HS-5 (cell line): ENCODE measurements at regions not wholly inside any gene's neighbourhood (a gene's known extent, or its start where the extent isn't known, plus 50 kb on each side); places are given as distances from the start of the nearest gene placed in this dataset.
"Not testable (repeated sequence)": the region's sequence is repeated elsewhere in the genome, so short reads cannot be mapped to it uniquely, and the experiment has no call there.

Source experiments
- DNase-seq: peaks from one replicate; pipeline ENCODE4 v3.0.0-alpha.2; 2012; ENCODE audit warnings: low read depth

DNA sequence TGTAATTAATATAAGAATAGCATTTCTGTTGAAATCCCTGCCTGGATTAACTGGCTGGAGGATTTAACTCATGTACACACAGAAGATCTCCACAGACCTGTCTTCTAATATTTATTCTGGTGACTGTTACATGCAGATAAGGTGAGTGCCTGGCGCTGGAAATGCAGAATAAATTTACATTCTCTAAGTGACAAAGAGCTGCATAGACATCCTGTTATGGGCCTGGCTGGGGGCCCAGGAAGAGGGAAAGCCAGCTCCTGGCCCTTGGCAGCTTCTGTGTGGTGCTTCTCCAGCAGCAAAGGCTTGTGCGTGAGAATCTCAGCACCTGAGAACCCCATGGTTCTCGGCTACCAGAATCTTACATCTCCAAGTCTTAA lies 446.6 kb downstream of the PTPRU start:
- no peak for DNase-seq

DNA sequence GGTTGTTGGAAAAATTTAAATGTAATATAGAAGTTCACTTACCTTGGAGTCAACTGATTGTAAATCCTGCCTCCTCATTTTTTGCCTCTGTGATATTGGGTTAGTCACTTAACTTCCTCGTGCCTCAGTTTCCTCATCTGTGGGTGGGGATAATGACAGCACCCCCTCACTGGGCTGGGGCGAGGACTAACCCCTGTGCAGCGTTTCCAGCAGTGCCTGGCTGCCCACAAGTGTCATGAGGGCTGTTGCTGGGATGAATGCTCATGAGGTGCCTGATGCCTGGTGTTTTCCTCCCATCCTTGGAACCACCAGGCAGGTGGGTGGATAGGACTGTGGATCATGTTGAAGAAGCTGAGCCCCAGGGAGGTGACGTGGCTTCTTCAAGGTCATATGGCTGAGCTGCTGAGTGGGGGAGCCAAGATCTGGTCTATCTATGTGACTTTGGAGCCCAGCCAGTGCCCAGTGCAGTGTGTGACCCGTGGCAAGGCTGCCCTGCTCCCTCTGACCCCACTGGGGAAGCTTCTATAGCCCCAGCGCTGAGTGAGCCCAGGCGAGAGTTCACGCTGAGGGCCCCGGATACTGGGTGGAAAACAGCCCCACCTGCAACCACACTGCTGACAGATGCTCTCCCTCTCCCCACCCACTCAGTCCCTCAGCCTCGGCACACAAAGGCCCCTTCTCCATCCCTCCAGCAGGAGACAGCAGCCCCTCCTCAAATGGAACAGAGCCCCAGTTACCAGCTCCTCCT lies 446.0 kb downstream of the PTPRU start:
- DNase-seq: no peak

DNA sequence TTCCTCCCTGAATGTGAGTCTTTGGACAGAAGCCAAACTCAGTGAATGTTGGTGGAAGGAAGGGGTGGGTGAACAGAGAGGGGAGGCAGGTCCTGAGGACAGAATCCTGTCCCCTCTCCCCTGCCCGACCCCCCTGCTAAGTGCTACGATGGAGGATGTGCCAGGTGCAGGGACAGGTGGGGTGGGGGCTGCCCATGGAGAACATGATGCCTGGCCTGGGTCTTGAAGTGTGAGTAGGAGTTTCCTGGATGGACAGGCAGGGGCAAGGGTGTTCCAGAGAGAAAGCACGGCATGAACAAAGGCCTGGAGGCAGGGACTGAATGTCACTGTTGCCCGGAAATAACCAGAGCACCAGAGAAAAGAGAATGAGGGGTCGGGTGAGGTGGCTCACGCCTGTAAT lies 445.1 kb downstream of the PTPRU start:
- DNase-seq: not testable (repeated sequence)

DNA sequence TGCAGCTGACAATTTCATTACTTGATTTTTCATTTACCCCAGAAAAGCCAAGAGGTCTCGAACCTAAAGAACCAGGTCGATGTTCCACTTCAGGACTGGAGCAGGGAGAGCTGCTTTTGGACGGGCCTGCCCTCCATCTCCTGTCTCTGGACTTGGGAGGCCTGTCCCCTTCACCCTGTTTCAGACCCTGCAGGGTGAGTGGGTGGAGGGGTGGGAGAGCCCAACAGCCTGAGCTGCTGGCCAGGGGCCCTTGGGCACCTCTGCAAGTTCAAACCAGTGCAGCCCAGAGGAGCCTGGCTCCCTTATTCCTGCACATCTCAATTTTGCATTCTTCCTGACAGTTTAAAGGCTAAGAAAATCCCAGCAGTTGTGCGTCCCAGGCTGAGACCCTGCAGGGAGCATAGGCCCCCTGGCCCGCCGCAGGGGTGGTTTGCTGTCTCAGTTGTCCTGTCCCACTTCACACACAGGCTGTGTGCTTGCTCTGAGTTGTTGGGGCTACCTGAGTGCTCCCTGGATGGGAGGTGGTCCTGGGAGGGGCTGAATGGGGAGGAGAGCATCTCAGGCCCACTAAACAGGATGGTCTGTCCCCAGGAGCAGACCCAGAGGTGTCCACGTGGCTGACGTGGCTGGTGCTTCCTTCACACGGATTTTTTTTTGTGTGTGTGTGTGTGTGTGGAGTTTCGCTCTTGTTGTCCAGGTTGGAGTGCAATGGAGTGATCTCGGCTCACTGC lies 443.7 kb downstream of the PTPRU start:
- DNase-seq: no peak

DNA sequence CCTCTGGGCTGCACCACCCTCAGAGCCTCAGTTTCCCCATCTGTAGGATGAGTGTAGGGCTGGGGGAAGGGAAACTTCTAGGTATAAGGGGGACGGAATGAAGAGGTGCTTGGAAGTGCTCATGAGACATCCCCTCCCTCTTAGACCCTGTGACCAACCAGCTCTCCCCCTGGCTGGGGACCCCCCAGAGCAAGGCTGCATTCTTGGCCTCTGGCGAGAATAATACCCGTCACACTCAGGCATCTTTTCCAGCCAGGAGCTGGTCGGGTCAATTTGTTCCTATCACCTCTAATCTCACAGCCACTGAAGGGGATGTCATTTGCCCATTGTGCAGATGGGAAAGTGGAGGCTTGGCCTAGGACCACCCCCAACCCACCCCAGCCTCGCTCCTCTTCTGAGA lies 443.0 kb downstream of the PTPRU start:
- no peak for DNase-seq

DNA sequence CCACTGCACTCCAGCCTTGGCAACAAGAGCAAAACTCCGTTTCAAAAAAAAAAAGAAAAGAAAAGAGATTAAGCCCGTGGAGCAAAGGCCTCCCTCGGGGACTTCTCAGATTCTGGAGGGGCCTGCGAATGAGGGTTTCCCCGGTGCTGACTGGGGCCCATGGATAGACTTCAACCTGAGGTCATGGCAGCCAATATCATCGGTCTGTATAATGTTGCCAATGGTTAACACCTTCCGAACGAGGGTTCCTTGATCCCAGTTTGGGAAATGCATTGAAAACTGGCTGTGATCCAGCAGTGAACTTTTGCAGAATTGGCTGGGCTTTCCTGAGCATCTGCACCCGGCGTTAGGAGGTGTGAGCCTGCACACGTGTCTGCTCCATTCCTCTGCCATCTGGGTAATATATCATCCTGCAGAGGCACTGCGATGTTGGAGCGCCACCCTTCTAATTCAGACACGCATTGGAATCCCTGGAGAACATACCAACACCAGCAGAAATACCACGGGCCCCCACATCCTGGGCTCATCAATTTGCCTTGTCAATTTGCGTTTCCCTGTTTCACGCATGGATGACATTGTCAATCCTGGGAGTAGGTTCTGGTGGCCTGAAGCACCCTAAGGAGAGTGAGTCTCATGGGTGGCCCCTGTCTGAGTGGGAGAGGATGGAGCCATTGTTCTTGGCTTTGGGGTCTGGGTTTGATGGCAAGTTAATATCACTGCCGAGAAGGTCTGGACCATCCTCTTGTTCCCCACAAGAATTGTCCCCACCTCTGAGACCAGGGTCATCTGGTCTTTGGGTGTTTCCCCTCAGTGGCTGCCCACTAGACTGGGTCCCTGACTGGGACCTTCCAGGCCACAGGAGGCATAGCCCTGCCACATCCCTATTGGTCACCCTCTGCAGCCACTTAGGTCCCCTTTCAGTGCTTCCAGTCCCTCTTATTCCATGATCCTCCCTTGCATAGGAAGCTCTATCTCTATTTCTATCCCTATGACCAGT lies 441.0 kb downstream of the PTPRU start:
- DNase-seq: no peak

DNA sequence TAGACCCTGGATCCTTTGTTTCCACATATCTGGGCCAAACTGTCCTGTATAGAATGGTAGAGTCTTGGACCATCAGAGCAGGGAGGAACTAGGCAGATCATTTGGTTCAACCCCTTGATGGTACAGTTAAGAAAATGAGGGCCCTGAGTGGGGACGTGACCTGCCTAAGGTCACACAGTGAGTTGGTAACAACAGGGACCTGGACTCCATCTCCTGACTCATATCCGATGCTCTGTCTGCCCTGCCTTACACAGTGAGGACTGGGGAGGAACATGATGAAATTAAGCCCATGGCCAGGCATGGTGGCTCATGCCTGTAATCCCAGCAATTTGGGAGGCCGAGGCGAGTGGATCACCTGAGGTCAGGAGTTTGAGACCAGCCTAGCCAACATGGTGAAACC lies 440.2 kb downstream of the PTPRU start:
- no peak for DNase-seq

DNA sequence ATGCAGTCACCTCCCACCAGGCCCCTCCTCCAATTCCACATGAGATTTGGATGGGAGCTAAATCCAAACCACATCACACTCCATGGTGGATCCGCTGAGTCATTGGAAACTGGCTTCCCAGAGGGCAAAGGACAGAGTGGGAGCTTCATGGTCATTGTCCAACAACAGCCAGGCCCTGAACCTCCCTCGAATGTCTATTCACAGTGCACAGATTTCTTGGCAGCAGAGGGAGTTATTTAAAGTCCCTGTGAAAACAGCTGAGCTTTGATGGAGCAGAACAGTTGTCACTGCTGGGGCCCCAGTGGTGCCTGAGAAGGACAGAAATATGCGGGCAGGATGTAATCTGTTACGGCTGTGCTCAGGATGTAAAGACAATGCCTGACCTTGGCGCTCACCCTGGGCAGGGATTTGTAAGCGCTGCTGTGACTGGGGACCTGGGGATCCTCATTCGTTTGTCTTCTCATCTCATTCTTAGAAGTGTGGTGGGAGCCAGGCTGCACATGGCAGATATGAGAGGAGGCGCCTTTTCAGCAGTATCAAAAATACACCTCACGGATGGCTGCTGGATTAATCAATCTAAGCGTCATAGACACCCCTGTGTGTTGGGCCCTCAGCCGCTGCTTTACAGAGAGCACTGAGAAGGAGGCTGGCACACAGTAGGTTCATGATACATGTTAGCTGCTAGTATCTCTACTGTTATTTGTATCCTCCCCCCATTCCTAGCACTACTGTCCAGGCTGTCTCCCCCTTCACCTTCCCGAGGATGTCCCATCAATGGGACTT lies 439.4 kb downstream of the PTPRU start:
- no peak for DNase-seq

DNA sequence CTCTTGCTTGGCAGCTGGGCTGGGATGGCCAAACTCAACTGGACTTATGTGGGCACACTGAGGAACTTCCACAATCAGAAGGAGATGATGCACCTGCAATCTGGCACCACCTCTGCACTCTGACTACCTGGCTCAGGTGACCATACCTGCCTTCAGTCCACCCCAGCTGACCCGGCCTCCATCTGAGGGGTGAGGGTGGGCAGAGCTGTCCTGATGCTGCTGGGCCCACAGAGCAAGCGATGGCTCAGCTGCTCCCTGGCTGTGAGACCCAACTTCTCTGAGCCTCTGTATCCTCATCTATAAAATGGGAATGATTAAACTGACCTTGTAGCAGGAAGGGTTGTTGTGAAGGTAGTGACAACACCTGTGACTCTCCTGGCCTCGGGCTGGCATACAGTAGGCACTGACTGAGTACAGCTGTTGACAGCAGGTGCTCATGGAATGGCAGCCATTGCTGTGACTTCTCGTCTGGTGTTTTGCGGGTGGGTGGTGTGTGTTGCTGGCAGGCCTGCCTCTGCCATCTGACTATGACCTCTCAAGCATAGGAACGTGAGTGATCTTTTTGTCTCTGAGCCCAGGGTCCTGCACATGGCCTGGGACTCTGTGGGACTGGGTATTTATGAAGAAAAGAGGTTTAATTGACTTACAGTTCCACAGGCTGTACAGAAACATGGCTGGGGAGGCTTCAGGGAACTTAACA lies 438.5 kb downstream of the PTPRU start:
- no peak for DNase-seq

DNA sequence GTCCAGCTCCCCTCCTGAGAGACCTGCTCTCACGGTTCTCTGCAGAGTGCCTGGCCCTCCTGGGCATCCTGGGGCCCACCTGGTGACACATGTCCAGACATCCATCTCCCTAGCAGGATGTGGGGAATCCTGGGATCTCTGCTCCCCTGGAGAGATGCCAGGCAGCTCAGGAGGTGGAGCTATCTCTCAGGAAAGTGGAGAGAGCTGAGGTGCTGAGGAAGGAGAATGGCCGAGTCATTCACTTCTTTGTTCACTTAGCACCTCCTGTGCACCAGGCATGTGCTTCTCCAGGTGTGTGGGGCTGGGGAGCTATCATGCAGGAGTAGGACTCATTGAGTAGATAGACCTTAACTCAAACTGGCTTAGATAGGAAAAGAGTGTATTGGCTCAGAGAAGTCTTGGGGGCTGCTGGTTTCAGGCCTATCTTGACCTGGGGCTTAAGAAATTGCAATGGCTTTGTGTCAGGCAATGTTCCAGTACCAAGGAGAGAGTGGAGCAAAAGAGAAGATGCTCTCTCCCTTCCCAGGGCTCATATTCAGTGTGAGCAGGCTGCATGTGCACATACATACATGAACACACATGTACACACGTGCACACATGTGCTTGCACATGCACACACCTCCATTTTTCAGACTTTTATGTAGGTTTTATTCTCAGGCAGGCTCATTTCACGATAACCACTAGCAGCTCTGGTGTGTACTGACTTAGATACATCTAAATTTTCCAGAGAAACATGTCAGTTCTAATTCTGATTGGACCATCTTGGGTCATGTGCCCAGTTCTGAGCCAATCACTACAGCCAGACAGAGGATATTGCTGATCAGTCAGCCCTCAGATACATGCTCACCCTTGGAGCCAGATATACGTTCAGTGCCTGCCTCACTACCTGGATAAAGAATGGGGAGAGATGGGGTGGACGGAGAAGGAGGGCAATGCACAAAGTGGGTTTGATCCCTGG lies 437.6 kb downstream of the PTPRU start:
- DNase-seq: no peak

DNA sequence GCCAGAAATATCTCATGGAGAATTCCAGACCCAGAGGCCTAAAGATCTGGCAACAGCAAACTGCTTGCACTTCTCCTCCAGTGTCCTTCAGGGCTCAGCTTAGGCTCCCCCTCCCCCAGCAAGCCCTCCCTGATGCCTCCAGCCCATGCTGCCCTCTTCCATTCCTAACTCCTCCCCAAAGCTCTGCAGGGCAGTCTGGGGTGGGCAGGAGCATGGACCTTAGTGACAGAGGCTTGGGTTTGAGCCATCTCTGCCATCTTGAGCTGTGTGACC lies 436.8 kb downstream of the PTPRU start:
- DNase-seq: no peak

DNA sequence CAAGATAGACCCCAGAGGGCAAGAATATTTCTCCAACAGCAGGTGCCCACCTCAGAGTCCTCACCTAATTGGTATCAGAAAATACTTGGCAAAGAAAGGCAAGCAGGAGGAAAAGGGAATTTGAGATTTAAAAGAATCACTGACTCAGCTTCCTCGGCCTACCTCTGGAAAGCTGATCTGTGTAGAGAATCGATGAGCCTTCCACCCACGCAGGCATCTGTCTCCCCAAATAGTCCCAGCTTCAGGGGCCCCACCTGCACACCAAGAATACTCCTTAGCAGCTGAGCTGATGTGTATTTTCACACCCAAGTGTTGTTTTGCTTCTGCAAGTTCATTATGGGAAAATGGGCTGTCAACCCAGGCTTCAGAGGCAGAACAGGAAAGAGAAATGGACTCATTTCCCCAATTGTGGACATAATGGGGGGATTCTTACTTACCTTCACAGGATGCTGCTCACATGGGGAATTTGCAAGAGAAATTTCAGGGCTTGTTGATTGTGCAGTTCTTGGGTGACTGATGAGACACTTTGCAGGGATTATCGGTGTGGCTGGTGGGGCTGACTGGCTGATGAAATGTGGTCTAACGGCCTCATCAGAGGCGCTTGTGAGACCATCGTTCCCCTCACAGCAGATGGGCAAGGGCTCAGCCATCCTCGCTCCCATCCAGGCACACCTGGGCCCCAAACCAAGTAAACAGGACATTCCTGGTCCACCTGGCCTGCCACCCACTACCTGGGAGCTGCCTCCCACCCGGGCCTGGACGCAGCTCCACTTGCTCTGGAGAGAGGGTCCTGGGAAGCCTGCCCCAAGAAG lies 436.3 kb downstream of the PTPRU start:
- DNase-seq: no peak

DNA sequence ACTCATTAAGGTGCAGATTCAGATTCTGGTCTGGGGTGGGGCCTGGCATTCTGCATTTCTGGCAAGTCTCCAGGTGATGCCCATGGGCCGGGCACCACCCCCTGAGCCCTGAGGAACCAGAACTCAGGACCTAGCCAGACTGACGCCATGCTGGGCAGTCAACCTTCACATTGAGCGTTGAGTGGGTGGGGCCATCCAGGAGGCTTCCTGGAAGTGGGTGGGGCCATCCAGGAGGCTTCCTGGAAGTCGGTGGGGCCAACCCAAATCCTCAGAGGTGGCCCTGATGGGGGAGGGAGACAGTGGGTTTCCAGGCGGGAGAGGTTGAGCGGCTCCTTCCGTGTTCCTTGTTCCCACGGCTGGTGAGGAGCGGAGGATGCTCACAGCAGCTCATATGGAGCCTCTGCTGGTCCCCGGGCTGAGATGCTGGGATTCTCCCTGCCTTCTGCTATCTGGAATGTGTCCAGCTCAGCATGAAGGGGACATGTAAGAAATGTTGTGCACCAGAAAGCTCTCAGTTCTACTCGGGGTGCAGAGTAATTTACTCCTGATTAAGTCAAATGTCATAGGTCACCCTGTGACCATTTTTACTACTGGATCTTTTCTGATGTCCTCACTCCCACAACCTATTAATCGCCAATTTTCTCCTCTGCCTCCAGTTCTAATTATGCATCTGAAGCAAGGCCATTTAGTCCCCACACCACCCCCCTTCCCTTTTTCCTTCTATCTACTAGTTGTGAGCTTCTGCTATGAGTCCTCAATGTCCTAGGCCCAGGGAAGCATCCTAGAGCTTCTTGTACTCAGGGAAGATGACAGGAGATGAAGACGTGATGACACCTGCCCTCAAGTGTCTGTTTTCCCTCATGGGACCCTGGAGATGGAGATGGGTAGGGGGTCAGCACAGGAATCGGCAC lies 435.4 kb downstream of the PTPRU start:
- no peak for DNase-seq

DNA sequence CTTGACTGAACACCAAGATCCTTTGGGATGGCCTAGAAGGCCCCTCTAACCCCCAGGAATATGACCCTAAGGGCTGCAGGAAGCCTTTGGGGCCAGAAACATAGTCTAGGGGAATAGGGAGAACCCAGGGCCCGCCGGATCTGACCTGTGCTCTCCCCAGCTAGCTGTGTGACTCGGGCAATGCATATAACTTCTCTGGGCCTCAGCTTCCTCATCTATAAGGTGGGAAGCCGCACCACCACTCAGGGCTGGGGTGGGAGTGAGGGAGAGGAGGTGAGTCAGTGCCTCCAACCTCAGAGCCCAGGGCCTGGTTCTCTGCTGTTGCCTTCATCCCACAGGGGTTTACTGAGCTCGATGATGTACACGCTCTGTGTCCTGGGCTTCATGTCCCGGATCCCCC lies 434.4 kb downstream of the PTPRU start:
- DNase-seq: no peak

DNA sequence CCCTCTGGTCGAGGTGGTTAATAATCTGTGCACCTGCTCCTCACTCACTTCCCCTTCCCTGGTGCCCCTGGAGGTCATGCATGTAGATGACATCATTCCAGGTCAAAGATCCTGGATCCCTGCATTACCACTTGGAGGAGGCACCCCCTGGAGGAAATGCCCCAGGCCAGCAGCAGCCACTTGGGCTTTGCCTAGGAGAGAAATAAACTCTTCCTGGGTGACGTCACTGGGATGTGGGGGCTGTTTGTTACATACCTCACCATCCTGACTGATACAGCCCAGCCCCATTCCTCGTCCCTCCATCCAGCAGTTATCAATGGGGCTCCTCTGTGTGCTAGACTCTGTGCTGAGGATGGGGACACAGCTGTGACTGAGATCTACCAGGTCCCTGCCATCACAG lies 433.6 kb downstream of the PTPRU start:
- no peak for DNase-seq

DNA sequence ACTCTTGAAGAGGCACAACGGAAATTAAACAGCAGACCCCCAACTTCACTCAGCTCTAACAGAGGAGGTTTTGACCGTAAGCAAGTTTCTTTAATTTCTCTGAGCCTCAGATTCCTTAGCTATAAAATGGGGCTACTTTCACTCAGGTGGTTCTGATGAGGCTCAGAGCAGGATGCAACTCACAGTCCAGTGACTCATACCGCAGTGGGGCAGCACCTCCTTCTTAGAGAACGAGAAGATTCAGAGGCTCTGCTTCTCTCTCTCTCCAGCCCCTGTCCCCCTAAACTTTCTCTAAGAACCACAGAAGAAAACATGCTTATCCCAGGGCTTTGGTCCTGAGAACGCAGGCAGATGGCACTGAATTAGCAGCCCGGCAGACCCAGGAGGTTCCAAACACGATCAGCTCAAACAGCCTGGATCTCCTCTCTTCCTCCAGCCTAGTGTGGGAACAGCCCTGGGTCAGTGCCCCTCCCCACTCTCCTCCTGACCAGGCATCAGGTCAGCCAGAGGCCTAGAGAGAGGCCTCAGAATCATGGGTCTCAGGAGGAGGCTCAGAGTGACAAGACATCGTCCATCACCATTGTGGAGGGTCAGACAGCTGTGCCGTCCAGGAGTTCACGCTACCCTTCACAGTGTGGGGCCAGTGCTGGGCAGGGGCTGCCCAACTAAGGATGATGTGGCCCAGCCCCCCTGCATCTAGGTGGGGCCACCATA lies 433.0 kb downstream of the PTPRU start:
- DNase-seq: no peak

DNA sequence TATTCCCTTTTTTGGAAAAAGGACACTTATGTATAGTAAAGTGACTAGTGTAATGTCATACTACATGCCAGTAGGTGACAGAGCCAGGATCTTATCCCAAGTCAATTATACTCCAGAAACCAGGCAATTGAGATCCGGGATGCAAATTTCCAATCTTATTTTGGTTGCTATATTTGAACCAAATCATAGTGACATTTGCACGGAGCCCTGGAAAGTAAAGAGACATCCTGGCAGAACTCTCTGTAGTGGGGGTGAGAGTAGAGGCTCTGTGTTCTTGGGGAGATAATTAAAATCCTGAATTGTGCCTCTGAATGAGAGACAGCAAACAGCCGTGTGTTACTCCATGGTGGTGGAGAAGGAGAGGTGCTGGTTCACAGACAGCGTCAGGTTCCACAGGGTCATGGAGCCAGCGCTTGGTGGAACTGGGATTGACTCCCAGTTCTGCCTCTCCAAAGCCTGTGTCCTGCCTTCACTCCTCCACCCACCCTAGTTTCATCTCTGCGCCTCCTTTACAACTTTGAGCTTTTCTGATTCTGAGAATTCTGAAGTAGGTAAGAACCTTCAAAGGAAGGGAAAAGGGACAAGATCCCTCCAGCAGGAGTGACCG lies 432.3 kb downstream of the PTPRU start:
- DNase-seq: no peak
